Activated naive CD4-positive, alpha-beta T cell treated with anti-CD3 and anti-CD28 coated beads, Interleukin-2, amount 10 ng/mL, durations not matched to agents 7 days and 5 days (primary cell): ENCODE measurements at regions not wholly inside any gene's neighbourhood (a gene's known extent, or its start where the extent isn't known, plus 50 kb on each side); places are given as distances from the start of the nearest gene placed in this dataset.
"Not testable (repeated sequence)": the region's sequence is repeated elsewhere in the genome, so short reads cannot be mapped to it uniquely, and the experiment has no call there.

Experiments
- CTCF ChIA-PET: fragments of 350-600 bp; sonication (Branson Sonifier 250); formaldehyde crosslinking; loops from one replicate; lab custom pipeline; 2021; ENCODE audit warnings: antibody characterized with exemption; lab: Charles Lee
- DNase-seq: peaks from one replicate; pipeline ENCODE4 v3.0.0-alpha.2; 2020
- H3K27ac Mint-ChIP-seq: one replicate; pipeline ENCODE4 v1.8.0; 2021; ENCODE audit warnings: mild to moderate bottlenecking, moderate library complexity, mixed read lengths
- H3K27me3 Mint-ChIP-seq: one replicate; pipeline ENCODE4 v1.8.0; 2021; ENCODE audit warnings: mild to moderate bottlenecking, mixed read lengths
- H3K36me3 Mint-ChIP-seq: one replicate; pipeline ENCODE4 v1.8.0; 2021; ENCODE audit warnings: mixed read lengths
- H3K4me1 Mint-ChIP-seq: one replicate; pipeline ENCODE4 v1.8.0; 2021; ENCODE audit warnings: mixed read lengths
- H3K4me3 Mint-ChIP-seq: one replicate; pipeline ENCODE4 v1.8.0; 2021; ENCODE audit warnings: mild to moderate bottlenecking, moderate library complexity, mixed read lengths
- H3K9me3 Mint-ChIP-seq: one replicate; pipeline ENCODE4 v1.8.0; 2021; ENCODE audit warnings: mixed read lengths

- no peak for DNase-seq
- Mint-ChIP-seq H3K4me1 (no peaks in the 10 kb centered on the region), H3K27me3 (peaks cover 16% of the 10 kb centered on the region), H3K27ac (no peak overlapping the region), H3K4me3 (no peak overlapping the region), H3K36me3 (no peaks in the 10 kb centered on the region), H3K9me3 (no peaks in the 10 kb centered on the region)
- CTCF ChIA-PET: no interaction called here
Observed at GRCh38 chr4:159014859-159015258, 88.0 kb upstream of the RAPGEF2 start.

GRCh38 chr4:159015841-159016240 is 87.0 kb upstream of the RAPGEF2 start:
- DNase-seq: no peak
- Mint-ChIP-seq H3K4me1 (no peaks in the 10 kb centered on the region), H3K27me3 (peaks cover 16% of the 10 kb centered on the region), H3K27ac (no peak overlapping the region), H3K4me3 (no peak overlapping the region), H3K9me3 (no peaks in the 10 kb centered on the region), H3K36me3 (no peaks in the 10 kb centered on the region)
- CTCF ChIA-PET: interaction anchor here (2.0 kb wide), 1 partner anchor 11 kb away, joined by 4 read pairs; no protein-coding TSS in a partner anchor

- Mint-ChIP-seq H3K4me1 (no peaks in the 10 kb centered on the region), H3K27ac (no peak overlapping the region), H3K9me3 (no peaks in the 10 kb centered on the region), H3K36me3 (no peaks in the 10 kb centered on the region), H3K4me3 (no peak overlapping the region), H3K27me3 (peaks cover 16% of the 10 kb centered on the region)
- CTCF ChIA-PET: interaction anchor here (2.0 kb wide), 1 partner anchor 10 kb away, joined by 4 read pairs; no protein-coding TSS in a partner anchor
- no peak for DNase-seq
Observed at GRCh38 chr4:159016593-159017024, 86.3 kb upstream of the RAPGEF2 start.

- DNase-seq: no peak
- Mint-ChIP-seq H3K4me3 (no peak overlapping the region), H3K4me1 (no peaks in the 10 kb centered on the region), H3K27me3 (peaks cover 16% of the 10 kb centered on the region), H3K9me3 (no peaks in the 10 kb centered on the region), H3K36me3 (no peaks in the 10 kb centered on the region), H3K27ac (no peak overlapping the region)
- CTCF ChIA-PET: interaction anchor here (2.0 kb wide), 1 partner anchor 10 kb away, joined by 4 read pairs; no protein-coding TSS in a partner anchor
Observed at GRCh38 chr4:159017323-159018026, 85.4 kb upstream of the RAPGEF2 start.

- Mint-ChIP-seq H3K9me3 (no peaks in the 10 kb centered on the region), H3K4me1 (no peaks in the 10 kb centered on the region), H3K4me3 (no peak overlapping the region), H3K27me3 (peaks cover 16% of the 10 kb centered on the region), H3K27ac (no peak overlapping the region), H3K36me3 (no peaks in the 10 kb centered on the region)
- no peak for DNase-seq
- CTCF ChIA-PET: no interaction called here
Observed at GRCh38 chr4:159018062-159018629, 84.7 kb upstream of the RAPGEF2 start.

GRCh38 chr4:159019356-159019755 is 83.5 kb upstream of the RAPGEF2 start:
- Mint-ChIP-seq H3K4me3 (no peak overlapping the region), H3K27ac (no peak overlapping the region), H3K4me1 (no peaks in the 10 kb centered on the region), H3K9me3 (no peaks in the 10 kb centered on the region), H3K27me3 (peaks cover 16% of the 10 kb centered on the region), H3K36me3 (no peaks in the 10 kb centered on the region)
- DNase-seq: no peak
- CTCF ChIA-PET: no interaction called here

GRCh38 chr4:159021597-159022385 is 81.1 kb upstream of the RAPGEF2 start:
- CTCF ChIA-PET: no interaction called here
- no peaks in the 10 kb centered on the region for H3K9me3 Mint-ChIP-seq
- H3K4me3 Mint-ChIP-seq: no peak overlapping the region
- no peak for DNase-seq
- no peaks in the 10 kb centered on the region for H3K4me1 Mint-ChIP-seq
- H3K27ac Mint-ChIP-seq: no peak overlapping the region
- no peaks in the 10 kb centered on the region for H3K36me3 Mint-ChIP-seq
- H3K27me3 Mint-ChIP-seq: peaks cover 13% of the 10 kb centered on the region

- no peaks in the 10 kb centered on the region for H3K4me1 Mint-ChIP-seq
Observed at GRCh38 chr4:159023741-159024140, 79.1 kb upstream of the RAPGEF2 start.

GRCh38 chr4:159024266-159024665 is 78.6 kb upstream of the RAPGEF2 start:
- Mint-ChIP-seq H3K36me3 (no peaks in the 10 kb centered on the region), H3K27me3 (peaks cover 7% of the 10 kb centered on the region), H3K4me1 (no peaks in the 10 kb centered on the region), H3K9me3 (no peaks in the 10 kb centered on the region), H3K27ac (no peak overlapping the region), H3K4me3 (no peak overlapping the region)
- no peak for DNase-seq
- CTCF ChIA-PET: interaction anchor here (0.6 kb wide), 2 partner anchors 13 to 42 kb away, joined by 3 read pairs; no protein-coding TSS in a partner anchor

More at GRCh38 chr4:159023741-159024140, 79.1 kb upstream of the RAPGEF2 start:
- CTCF ChIA-PET: interaction anchor here (0.6 kb wide), 2 partner anchors 13 to 42 kb away, joined by 3 read pairs; no protein-coding TSS in a partner anchor
- Mint-ChIP-seq H3K9me3 (no peaks in the 10 kb centered on the region), H3K36me3 (no peaks in the 10 kb centered on the region), H3K27ac (no peak overlapping the region), H3K4me3 (no peak overlapping the region), H3K27me3 (peaks cover 7% of the 10 kb centered on the region)
- no peak for DNase-seq

- H3K4me3 Mint-ChIP-seq: no peak overlapping the region
- no peaks in the 10 kb centered on the region for H3K9me3 Mint-ChIP-seq
- CTCF ChIA-PET: no interaction called here
- no peak for DNase-seq
- no peak overlapping the region for H3K27ac Mint-ChIP-seq
- no peaks in the 10 kb centered on the region for H3K36me3 Mint-ChIP-seq
- H3K27me3 Mint-ChIP-seq: peaks cover 4% of the 10 kb centered on the region
- H3K4me1 Mint-ChIP-seq: no peaks in the 10 kb centered on the region
Observed at GRCh38 chr4:159024828-159025227, 78.1 kb upstream of the RAPGEF2 start.

- CTCF ChIA-PET: interaction anchor here (0.7 kb wide), 1 partner anchor 111 kb away, joined by 3 read pairs; no protein-coding TSS in a partner anchor
- no peak overlapping the region for H3K27ac Mint-ChIP-seq
Observed at GRCh38 chr4:159026329-159026728, 76.5 kb upstream of the RAPGEF2 start.

GRCh38 chr4:159027535-159027934 is 75.3 kb upstream of the RAPGEF2 start:
- CTCF ChIA-PET: interaction anchor here (1.0 kb wide), 1 partner anchor 11 kb away, joined by 4 read pairs; no protein-coding TSS in a partner anchor
- Mint-ChIP-seq H3K9me3 (no peaks in the 10 kb centered on the region), H3K27ac (no peak overlapping the region), H3K4me1 (no peaks in the 10 kb centered on the region), H3K4me3 (no peak overlapping the region), H3K27me3 (peaks cover 7% of the 10 kb centered on the region), H3K36me3 (no peaks in the 10 kb centered on the region)
- DNase-seq: no peak

More at GRCh38 chr4:159026329-159026728, 76.5 kb upstream of the RAPGEF2 start:
- Mint-ChIP-seq H3K36me3 (no peaks in the 10 kb centered on the region), H3K4me1 (no peaks in the 10 kb centered on the region), H3K27me3 (peaks cover 4% of the 10 kb centered on the region), H3K4me3 (no peak overlapping the region), H3K9me3 (no peaks in the 10 kb centered on the region)
- DNase-seq: no peak

- Mint-ChIP-seq H3K36me3 (no peaks in the 10 kb centered on the region), H3K4me1 (no peaks in the 10 kb centered on the region), H3K27me3 (peaks cover 7% of the 10 kb centered on the region), H3K9me3 (no peaks in the 10 kb centered on the region), H3K4me3 (no peak overlapping the region), H3K27ac (no peak overlapping the region)
- CTCF ChIA-PET: no interaction called here
- DNase-seq: no peak
Observed at GRCh38 chr4:159029481-159029880, 73.4 kb upstream of the RAPGEF2 start.

GRCh38 chr4:159030297-159030696 is 72.6 kb upstream of the RAPGEF2 start:
- CTCF ChIA-PET, H3K36me3 Mint-ChIP-seq: not testable (repeated sequence)

More at GRCh38 chr4:159030297-159030696, 72.6 kb upstream of the RAPGEF2 start:
- H3K4me3 Mint-ChIP-seq, H3K9me3 Mint-ChIP-seq, H3K27ac Mint-ChIP-seq, H3K27me3 Mint-ChIP-seq, DNase-seq, H3K4me1 Mint-ChIP-seq: not testable (repeated sequence)
